MM.1S (cell line): ENCODE measurements at regions not wholly inside any gene's neighbourhood (a gene's known extent, or its start where the extent isn't known, plus 50 kb on each side); places are given as distances from the start of the nearest gene placed in this dataset.
"Not testable (repeated sequence)": the region's sequence is repeated elsewhere in the genome, so short reads cannot be mapped to it uniquely, and the experiment has no call there.

ENCODE experiments used
- DNase-seq: peaks from one replicate; pipeline ENCODE4 v3.0.0-alpha.2; 2015
- H2AFZ ChIP-seq: fragments of 300-600 bp; sonication (generic); 2 replicates; pipeline ENCODE4 v1.6.0; 2016; ENCODE audit warnings: antibody characterized with exemption, low read length
- H3F3A ChIP-seq: fragments of 300-600 bp; sonication (generic); 2 replicates; pipeline ENCODE4 v1.6.1; 2016; ENCODE audit warnings: mild to moderate bottlenecking, antibody characterized with exemption, low read length, moderate library complexity, mixed read lengths; ENCODE audit not compliant: insufficient read depth
- H3K27ac ChIP-seq: fragments of 300-600 bp; sonication (generic); 2 replicates; pipeline ENCODE4 v1.5.1; 2016; ENCODE audit warnings: mild to moderate bottlenecking, low read length
- H3K27me3 ChIP-seq: fragments of 300-600 bp; sonication (generic); replicated peaks from 2 replicates; pipeline ENCODE4 v1.6.0; 2016; ENCODE audit warnings: low read length; ENCODE audit not compliant: insufficient read depth
- H3K36me3 ChIP-seq: fragments of 300-600 bp; sonication (generic); replicated peaks from 2 replicates; pipeline ENCODE4 v1.6.1; 2016; ENCODE audit warnings: mild to moderate bottlenecking, low read length, mixed read lengths; ENCODE audit not compliant: insufficient read depth
- H3K4me1 ChIP-seq: fragments of 300-600 bp; sonication (generic); 2 replicates; pipeline ENCODE4 v1.6.1; 2016; ENCODE audit warnings: low read length, mixed read lengths
- H3K4me2 ChIP-seq: fragments of 300-600 bp; sonication (generic); 2 replicates; pipeline ENCODE4 v1.6.0; 2016; ENCODE audit warnings: low read depth, low read length
- H3K4me3 ChIP-seq: fragments of 300-600 bp; sonication (generic); 2 replicates; pipeline ENCODE4 v1.5.1; 2016; ENCODE audit warnings: low read length, mixed read lengths
- H3K79me2 ChIP-seq: fragments of 300-600 bp; sonication (generic); 2 replicates; pipeline ENCODE4 v1.6.1; 2016; ENCODE audit warnings: mixed run types, low read length, mixed read lengths
- H3K9ac ChIP-seq: fragments of 300-600 bp; sonication (generic); 2 replicates; pipeline ENCODE4 v1.6.1; 2016; ENCODE audit warnings: low read length, mixed read lengths
- H3K9me2 ChIP-seq: fragments of 300-600 bp; sonication (generic); replicated peaks from 2 replicates; pipeline ENCODE4 v1.6.1; 2016; ENCODE audit warnings: mild to moderate bottlenecking, low read length, mixed read lengths; ENCODE audit not compliant: insufficient read depth
- H3K9me3 ChIP-seq: fragments of 300-600 bp; sonication (generic); replicated peaks from 2 replicates; pipeline ENCODE4 v1.6.1; 2016; ENCODE audit warnings: mild to moderate bottlenecking, low read length, mixed read lengths; ENCODE audit not compliant: insufficient read depth
- H4K20me1 ChIP-seq: fragments of 300-600 bp; sonication (generic); 2 replicates; pipeline ENCODE4 v1.6.1; 2016; ENCODE audit warnings: mild to moderate bottlenecking, low read length, moderate library complexity, mixed read lengths; ENCODE audit not compliant: insufficient read depth
- EZH2 ChIP-seq: fragments of 300-600 bp; sonication (generic); optimal IDR thresholded peaks from 2 replicates; pipeline ENCODE3; 2017; ENCODE audit warnings: low read depth, mild to moderate bottlenecking, antibody characterized with exemption, low read length, mixed read lengths
- EZH2phosphoT487 ChIP-seq: fragments of 300-600 bp; sonication (generic); IDR thresholded peaks from 2 replicates; pipeline ENCODE4 v1.6.1; 2018; ENCODE audit warnings: antibody characterized with exemption, low read length
- TF ChIP-seq, protein P1 (sequence below): fragments of 300-600 bp; sonication (generic); IDR thresholded peaks from 2 replicates; pipeline ENCODE4 v1.5.1; 2016; ENCODE audit warnings: antibody characterized with exemption, low read length, mixed read lengths

DNA sequence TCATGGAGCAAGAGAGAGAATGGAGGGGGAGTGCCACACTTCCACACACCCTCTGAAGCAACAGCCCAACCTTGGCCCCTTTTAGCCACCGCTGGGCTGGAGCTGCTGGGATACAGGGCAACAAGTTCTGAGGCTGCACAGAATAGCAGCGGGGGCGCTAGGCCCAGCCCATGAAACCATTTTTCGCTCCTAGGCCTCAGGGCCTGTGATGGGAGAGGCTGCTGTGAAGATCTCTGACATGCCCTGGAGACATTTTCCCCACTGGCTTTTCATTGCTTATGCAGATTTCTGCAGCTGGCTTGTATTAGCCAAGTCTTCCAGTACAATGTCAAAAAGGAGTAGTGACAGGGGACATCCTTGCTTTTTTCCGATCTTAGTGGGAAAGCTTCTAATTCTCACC is 202.3 kb upstream of the B3GALT2 start:
- Histone ChIP-seq H2AFZ (no peak overlapping the region), H3K27ac (no peak overlapping the region), H3K9ac (no peak overlapping the region), H3K27me3 (no peaks in the 10 kb centered on the region), H3K4me3 (no peak overlapping the region), H3K4me2 (no peak overlapping the region), H3K9me2 (no peaks in the 10 kb centered on the region), H3K36me3 (no peaks in the 10 kb centered on the region), H4K20me1 (no peaks in the 10 kb centered on the region), H3F3A (no peaks in the 10 kb centered on the region), H3K4me1 (no peaks in the 10 kb centered on the region), H3K79me2 (no peaks in the 10 kb centered on the region), H3K9me3 (no peaks in the 10 kb centered on the region)
- no peak for DNase-seq
- TF ChIP-seq EZH2phosphoT487 (no peak), EZH2 (no peak)
- TF ChIP-seq, protein P1, sequence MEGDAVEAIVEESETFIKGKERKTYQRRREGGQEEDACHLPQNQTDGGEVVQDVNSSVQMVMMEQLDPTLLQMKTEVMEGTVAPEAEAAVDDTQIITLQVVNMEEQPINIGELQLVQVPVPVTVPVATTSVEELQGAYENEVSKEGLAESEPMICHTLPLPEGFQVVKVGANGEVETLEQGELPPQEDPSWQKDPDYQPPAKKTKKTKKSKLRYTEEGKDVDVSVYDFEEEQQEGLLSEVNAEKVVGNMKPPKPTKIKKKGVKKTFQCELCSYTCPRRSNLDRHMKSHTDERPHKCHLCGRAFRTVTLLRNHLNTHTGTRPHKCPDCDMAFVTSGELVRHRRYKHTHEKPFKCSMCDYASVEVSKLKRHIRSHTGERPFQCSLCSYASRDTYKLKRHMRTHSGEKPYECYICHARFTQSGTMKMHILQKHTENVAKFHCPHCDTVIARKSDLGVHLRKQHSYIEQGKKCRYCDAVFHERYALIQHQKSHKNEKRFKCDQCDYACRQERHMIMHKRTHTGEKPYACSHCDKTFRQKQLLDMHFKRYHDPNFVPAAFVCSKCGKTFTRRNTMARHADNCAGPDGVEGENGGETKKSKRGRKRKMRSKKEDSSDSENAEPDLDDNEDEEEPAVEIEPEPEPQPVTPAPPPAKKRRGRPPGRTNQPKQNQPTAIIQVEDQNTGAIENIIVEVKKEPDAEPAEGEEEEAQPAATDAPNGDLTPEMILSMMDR = no peak

DNA sequence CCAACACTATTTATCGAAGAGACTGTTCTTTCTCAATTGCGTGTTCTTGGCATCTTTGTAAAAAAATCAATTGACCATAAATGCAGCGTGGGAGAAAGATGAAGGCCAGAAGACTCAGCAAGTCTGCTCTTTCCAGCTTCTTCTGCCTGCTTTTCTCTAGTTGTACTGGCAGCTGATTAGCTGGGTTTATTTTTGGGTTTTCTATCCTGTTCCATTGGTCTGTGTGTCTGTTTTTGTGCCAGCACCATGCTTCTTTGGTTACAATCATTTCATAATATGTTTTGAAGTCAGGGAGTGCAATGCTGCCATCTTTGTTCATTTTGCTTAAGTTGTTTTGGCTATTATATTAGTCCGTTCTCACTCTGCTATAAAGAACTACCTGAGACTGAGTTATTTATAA is 201.8 kb upstream of the B3GALT2 start:
- no peaks in the 10 kb centered on the region for H3K4me1 ChIP-seq
- H4K20me1 ChIP-seq = no peaks in the 10 kb centered on the region
- no peaks in the 10 kb centered on the region for H3K27me3 ChIP-seq
- no peaks in the 10 kb centered on the region for H3K79me2 ChIP-seq
- TF ChIP-seq EZH2phosphoT487 = no peak
- no peak for TF ChIP-seq EZH2
- TF ChIP-seq, protein P1 = no peak
- no peak for DNase-seq
- no peak overlapping the region for H2AFZ ChIP-seq
- no peaks in the 10 kb centered on the region for H3F3A ChIP-seq
- H3K4me3 ChIP-seq = no peak overlapping the region
- no peaks in the 10 kb centered on the region for H3K9me2 ChIP-seq
- no peaks in the 10 kb centered on the region for H3K36me3 ChIP-seq
- H3K27ac ChIP-seq = no peak overlapping the region
- no peak overlapping the region for H3K9ac ChIP-seq
- H3K4me2 ChIP-seq = no peak overlapping the region
- no peaks in the 10 kb centered on the region for H3K9me3 ChIP-seq

DNA sequence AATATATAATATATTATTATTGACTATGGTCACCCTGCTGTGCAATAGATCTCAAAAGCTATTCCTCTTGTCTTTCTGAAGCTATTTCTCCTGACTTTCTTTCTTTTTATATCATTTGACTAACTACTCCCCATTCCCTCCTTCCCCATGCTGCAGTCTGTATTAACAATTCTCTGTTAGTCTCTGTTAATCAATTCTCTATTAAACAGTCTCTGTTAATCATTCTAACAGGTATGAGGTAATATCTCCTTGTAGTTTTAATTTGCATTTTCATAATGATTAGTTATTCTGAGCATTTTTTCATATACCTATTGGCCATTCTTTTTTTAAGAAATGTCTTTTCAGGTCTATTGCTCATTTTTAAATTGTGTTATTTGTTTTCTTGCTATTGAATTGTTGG is 201.0 kb upstream of the B3GALT2 start:
- no peaks in the 10 kb centered on the region for H4K20me1 ChIP-seq
- DNase-seq = no peak
- H3K27ac ChIP-seq = no peak overlapping the region
- no peak overlapping the region for H2AFZ ChIP-seq
- no peaks in the 10 kb centered on the region for H3K9me3 ChIP-seq
- H3K4me2 ChIP-seq = no peak overlapping the region
- H3F3A ChIP-seq = no peaks in the 10 kb centered on the region
- H3K27me3 ChIP-seq = no peaks in the 10 kb centered on the region
- no peaks in the 10 kb centered on the region for H3K79me2 ChIP-seq
- no peak overlapping the region for H3K4me3 ChIP-seq
- H3K9ac ChIP-seq = no peak overlapping the region
- H3K36me3 ChIP-seq = no peaks in the 10 kb centered on the region
- no peak for TF ChIP-seq EZH2
- no peak for TF ChIP-seq EZH2phosphoT487
- TF ChIP-seq, protein P1 = no peak
- no peaks in the 10 kb centered on the region for H3K4me1 ChIP-seq
- H3K9me2 ChIP-seq = no peaks in the 10 kb centered on the region

DNA sequence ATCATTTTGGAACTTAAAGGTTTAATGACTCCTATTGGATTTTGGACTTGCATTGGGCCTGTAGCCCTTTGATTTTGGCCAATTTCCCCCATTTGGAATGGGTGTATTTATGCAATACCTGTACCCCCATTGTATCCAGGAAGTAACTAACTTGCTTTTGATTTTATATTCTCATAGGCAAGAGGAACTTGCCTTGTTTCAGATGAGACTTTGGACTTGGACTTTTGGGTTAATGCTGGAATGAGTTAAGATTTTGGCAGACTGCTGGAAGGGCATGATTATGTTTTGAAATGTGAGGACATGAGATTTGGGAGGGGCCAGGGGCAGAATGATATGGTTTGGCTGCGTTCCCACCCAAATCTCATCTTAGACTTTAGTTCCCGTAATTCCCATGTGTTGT is 192.0 kb upstream of the B3GALT2 start:
- not testable (repeated sequence) for H3K27ac ChIP-seq, H3K79me2 ChIP-seq, H3K4me2 ChIP-seq, H3F3A ChIP-seq, H3K9me2 ChIP-seq, DNase-seq, H2AFZ ChIP-seq, H3K36me3 ChIP-seq, H3K4me1 ChIP-seq, H4K20me1 ChIP-seq, H3K9ac ChIP-seq, H3K9me3 ChIP-seq, H3K27me3 ChIP-seq, H3K4me3 ChIP-seq
